Heart left ventricle (tissue), 13 donors: ENCODE measurements at regions not wholly inside any gene's neighbourhood (a gene's known extent, or its start where the extent isn't known, plus 50 kb on each side); places are given as distances from the start of the nearest gene placed in this dataset.

Source experiments
- POLR2A ChIP-seq, 2 donors: fragments of 450-650 bp; IDR thresholded peaks; one replicate each; pipeline ENCODE4 v1.6.1; 2017; ENCODE audit warnings: antibody characterized with exemption in 2 of 2, mild to moderate bottlenecking in 2 of 2, moderate library complexity in 2 of 2
- TF ChIP-seq, protein P1 (sequence below), 12 donors: fragments of 200-600 bp; sonication (generic) in 4 of 12; IDR thresholded peaks; one replicate each; pipeline versions ENCODE4 v1.5.0 to v1.8.0; 2018 to 2022; ENCODE audit warnings: antibody characterized with exemption in 12 of 12, mild to moderate bottlenecking in 5 of 12
- donor health status: ischemic (EF 13 %, LVEDD 7.1; RV severe dilation, severe dysfunction).
- donor health status: DM: no; HTN: yes; CAD: no.
- donor health status: DM: no; HTN: no; CAD: no.
- donor health status: ischemic (EF 25% LVEDD 6.9; RV normal size, moderate dysfunction).
- donor health status: ischemic (EF 25% LVEDD 5.7; RV mildly dilated, moderate dysfunction).
- donor health status: ischemic (EF 35%, LVEDD 5.7; RV mildly dilated, moderate dysfunction).
- donor health status: nonischemic (EF 11% LVEDD 7.7; RV severe dilation, severe dysfunction).
- donor health status: DM: yes; HTN: yes; CAD: no.
- donor health status: PGD.
- donor health status: ischemic (EF 29% LVEDD 5.4; RV normal size, mild dysfunction).
- donor health status: nonischemic (EF 23%, LVEDD 6.1; RV moderate dilation, normal function).

DNA sequence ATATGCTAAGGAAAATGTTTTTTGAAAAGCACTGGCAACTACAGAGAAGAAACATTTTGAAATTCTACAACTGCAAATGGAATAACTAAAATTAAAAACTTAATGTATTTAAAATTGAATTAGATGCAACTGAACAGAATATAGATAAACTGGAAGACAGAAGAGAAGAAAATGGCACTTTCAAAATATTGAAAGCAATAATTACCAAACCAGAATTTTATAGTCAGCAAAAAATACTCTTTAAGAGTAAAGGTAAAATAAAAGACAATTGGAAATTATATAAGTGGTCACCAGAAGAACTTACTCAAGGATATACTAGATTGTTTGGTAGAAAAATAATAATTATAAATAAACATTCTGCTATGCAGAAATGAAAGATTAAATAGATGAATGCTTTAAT is 927.7 kb upstream of the ZWINT start:
- TF ChIP-seq, protein P1, sequence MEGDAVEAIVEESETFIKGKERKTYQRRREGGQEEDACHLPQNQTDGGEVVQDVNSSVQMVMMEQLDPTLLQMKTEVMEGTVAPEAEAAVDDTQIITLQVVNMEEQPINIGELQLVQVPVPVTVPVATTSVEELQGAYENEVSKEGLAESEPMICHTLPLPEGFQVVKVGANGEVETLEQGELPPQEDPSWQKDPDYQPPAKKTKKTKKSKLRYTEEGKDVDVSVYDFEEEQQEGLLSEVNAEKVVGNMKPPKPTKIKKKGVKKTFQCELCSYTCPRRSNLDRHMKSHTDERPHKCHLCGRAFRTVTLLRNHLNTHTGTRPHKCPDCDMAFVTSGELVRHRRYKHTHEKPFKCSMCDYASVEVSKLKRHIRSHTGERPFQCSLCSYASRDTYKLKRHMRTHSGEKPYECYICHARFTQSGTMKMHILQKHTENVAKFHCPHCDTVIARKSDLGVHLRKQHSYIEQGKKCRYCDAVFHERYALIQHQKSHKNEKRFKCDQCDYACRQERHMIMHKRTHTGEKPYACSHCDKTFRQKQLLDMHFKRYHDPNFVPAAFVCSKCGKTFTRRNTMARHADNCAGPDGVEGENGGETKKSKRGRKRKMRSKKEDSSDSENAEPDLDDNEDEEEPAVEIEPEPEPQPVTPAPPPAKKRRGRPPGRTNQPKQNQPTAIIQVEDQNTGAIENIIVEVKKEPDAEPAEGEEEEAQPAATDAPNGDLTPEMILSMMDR (IDR thresholded peaks at IDR 0.05): no peak
- no peak for TF ChIP-seq POLR2A (IDR thresholded peaks at IDR 0.05)
